COR-L47 (cell line): ENCODE measurements at regions not wholly inside any gene's neighbourhood (a gene's known extent, or its start where the extent isn't known, plus 50 kb on each side); places are given as distances from the start of the nearest gene placed in this dataset.
"Not testable (repeated sequence)": the region's sequence is repeated elsewhere in the genome, so short reads cannot be mapped to it uniquely, and the experiment has no call there.

ENCODE experiments used
- DNase-seq: peaks from one replicate; lab custom pipeline; 2025; lab: John Stamatoyannopoulos, UW

DNA sequence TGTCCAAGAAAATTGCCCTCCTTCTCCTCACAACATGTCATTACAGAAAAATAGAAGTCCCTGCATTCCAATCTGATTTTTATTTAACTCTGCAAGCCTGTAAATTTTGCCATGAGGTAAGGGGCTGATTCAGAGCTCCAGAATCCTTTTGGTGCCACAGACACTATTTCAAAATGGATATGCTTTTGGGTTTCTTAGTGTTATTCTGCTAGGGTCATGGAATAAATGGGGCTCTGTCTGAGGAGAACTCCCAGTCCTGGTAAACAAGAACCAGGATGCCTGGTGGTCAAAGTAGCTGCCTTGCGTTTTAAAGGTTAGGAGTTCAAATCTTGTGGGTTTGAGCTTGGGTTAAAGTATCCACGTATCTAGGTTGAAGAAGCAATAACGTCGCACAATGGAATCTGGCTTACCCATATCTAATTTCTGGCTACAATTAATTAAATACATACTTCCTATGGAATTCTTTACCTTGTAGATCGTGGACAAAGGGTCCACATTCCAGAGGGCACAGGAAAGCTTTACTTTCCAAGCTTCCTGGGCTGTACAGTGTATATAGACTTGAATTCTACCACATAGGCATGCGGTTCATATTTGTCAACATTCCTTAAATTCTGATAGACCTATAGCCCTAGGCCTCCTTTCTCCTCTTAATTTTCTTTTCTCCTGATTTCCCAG lies 98.0 kb upstream of the CDC42BPA start:
- no peak for DNase-seq

DNA sequence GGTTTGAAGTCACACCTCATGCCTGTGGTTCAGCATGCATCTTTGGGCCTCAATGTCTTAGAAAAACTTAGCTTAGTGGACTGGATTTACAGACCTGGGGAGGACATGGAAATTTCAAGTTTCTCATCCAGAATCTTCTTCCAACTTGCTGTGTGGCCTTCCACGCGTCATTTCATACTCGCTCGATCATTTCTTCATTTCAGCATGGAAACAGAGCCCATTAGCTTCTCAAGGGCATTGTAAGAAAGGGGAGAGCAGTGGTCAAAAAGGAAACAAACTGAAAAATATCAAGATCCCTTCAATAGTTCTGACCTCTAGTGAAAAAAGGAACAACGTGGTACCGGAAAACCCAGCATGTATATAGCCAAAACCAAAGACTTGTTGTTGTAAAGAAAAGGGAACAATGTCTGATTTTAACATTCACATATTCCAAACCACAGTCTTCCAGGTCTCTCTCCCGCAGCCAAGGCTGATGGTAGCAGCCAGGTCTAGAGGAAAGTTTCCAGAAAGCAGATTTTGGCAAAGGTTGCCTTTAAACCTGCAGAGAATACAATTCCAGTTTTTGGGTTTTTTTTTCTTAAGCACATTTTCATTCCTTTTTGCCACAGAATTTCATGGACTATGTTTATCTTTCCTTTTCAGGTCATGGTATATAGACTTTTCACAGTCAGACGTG lies 97.0 kb upstream of the CDC42BPA start:
- no peak for DNase-seq

DNA sequence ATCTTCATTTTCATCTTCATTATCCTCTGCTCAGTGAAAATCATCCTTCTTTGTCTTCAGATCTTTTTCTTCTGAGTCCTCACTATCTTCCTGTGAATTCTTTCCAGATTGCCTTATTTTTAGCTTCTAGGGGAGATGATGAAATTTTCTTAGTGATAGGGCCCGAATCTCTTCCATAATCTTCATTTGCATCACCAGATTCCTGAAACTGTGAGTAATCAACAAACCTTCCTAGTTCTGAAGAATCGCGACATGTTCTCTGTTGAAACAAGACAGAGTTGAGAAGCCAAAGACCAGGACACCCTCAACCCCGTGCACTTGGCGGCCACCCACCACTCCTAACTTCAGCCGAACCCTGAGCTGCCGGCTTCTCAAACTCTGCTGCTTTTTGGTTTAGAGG lies 92.8 kb upstream of the CDC42BPA start:
- no peak for DNase-seq

DNA sequence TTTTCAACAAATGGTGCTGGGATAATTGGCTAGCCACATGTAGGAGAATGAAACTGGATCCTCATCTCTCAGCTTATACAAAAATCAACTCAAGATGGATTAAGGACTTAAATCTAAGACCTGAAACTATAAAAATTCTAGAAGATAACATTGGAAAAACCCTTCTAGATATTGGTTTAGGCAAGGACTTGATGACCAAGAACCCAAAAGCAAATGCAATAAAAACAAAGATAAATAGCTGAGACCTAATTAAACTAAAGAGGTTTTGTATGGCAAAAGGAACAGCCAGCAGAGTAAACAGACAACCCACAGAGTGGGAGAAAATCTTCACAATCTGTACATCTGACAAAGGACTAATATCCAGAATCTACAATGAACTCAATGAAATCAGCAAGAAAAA lies 88.0 kb upstream of the CDC42BPA start:
- not testable (repeated sequence) for DNase-seq

DNA sequence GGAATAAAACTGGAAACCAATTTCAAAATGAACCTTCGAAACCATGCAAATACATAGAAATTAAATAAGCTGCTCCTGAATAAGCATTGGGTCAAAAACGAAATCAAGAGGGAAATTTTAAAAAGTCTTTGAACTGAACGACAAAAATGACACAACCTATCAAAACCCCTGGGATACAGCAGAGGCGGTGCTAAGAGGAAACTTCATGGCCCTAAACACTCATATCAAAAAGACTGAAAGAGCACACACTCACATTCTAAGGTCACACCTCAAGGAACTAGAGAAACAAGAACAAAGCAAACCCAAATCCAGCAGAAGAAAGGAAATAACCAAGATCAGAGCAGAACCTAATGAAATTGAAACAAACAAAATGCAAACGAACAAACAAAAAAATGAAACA lies 85.2 kb upstream of the CDC42BPA start:
- DNase-seq, result no peak

DNA sequence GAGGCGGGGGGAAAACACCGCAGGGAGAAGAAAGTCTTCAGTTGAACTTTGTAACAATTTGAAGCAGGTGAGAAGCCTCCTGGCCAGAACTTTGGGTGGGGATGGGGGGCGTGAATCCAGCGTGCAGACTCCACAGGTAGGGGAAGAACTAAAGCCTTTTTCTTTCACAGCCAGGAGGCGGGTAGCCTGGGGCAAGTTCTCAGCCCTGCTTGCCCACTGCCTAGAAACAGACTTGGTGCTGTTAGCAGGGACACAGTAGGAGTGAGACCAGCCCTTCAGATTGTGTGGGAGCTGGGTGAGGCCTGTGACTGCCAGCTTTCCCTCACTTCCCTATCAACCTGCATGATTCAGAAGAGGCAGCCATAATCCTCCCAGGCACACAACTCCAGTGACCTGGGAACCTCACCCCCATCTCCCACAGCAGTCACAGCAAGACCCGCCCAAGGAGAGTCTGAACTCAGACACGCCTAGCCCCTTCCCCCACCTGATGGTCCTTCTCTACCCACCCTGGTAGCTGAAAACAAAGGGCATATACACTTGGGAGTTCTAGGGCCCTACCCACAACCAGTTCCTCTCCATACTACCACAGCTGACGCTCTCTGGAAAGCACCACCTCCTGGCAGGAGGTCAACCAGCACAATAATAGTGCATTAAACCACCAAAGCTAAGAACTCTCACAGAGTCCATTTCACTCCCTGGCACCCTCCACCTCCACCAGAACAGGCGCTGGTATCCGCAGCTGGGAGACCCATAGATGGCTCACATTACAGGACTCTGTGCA lies 83.5 kb upstream of the CDC42BPA start:
- DNase-seq, result no peak

DNA sequence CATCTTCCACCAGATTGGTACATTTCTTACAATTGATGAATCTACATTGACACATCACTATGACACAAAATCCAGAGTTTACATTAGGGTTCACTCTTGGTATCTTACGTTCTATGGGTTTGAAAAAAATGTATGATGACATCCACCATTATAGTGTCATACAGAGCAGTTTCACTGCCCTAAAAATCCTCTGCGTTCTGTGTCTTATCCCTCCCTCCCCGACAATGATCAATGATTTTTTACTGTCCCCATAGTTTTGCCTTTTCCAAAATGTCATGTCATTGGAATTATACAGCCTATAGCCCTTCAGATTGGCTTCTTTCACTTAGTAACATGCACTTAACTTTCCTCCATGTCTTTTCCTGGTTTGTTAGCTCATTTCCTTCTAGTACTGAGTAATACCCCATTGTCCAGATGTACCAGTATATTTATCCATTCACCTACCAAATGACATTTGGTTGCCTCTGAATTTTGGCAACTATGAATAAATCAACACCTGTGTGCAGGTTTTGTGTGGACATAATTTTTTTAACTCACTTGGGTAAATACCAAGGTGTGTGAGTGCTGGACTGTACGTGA lies 80.9 kb upstream of the CDC42BPA start:
- no peak for DNase-seq

DNA sequence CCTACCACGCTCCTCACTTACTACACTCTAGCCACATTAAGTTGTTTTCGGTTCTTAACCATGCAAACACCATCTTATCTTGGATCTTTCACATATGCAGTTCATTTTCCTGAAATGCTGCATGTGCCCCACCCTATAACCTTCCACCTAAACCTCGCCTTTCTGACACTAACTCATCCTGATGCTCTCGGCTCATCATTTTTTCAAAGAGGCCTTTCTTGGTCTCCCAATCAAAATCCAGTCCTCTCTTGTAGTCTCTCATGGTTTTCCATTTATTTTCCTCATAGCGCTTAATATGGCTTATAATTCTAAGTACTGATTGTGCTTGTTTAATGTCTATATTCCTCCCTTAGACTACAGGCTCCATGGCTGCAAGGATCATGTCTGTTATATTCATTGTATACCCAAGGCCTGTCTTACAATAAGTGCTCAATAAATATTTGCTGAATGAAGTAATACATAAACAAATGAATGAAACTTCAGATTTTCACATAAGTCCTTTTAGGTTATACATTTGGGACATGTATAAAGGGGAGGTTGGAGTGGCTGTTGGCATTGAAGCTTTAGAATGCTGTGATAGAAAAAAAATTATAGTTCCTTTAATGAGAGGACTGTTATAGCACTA lies 79.2 kb upstream of the CDC42BPA start:
- DNase-seq, result no peak

DNA sequence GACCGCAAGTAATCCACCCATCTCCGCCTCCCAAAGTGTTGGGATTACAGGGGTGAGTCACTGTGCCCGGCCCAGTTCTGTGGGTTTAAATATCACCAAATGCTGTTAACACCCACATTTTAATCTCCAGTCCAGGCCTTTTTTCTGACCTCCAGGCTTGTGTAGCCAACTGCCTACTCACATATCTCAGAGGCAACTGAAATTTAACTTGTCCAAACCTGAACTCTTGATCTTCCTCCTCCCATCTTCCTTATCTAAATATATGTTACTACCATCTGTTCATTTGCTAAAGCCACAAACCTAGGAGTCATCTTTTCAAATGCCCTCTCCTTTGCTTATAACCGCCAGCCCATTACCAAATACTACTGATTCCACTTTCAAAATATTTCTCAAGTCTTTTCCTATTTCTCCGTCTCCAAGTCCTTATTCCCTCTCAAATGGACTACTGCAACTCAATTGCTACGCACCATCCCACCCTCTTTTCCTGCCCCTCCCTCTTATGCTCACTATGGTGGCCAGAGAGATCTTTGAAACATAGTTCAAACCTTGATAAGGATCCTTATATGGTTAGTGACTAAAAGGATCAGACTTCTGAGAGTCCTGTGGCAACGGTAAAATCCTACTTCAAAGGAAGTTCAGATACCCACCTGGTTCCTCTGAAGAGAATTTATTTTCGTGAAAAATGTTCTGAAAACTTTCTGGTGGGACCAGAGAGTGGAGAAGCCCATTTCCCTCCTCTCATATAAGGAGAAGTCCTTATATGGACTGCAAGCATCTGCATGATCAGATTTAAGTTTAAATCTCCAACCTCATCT lies 78.5 kb upstream of the CDC42BPA start:
- DNase-seq, result no peak

DNA sequence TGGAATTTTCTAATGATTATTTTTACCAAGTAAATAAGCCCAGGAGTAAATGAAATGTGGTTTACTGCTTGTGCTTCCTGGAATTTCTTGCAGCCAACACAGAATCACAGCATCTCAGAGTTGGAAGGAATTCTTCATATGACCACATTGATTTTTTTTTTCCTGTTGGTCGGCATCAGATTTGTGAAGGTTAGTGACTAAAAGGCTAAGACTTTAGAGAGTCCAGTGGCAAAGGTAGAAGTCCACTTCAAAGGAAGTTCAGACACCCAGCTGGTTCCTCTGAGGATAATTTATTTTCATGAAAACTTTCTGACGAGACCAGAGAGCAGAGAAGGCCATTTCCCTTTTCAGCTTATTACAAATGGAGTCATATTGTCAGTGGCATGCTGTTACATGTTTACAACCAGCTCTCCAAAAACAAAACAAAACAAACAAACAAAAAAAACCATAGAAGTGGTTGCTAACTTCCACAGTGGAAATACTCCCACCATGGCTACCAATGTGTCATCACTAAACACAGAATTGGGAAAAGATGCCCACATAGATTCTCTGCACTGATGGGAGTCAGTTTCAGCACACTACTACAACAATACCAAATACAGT lies 77.2 kb upstream of the CDC42BPA start:
- no peak for DNase-seq

DNA sequence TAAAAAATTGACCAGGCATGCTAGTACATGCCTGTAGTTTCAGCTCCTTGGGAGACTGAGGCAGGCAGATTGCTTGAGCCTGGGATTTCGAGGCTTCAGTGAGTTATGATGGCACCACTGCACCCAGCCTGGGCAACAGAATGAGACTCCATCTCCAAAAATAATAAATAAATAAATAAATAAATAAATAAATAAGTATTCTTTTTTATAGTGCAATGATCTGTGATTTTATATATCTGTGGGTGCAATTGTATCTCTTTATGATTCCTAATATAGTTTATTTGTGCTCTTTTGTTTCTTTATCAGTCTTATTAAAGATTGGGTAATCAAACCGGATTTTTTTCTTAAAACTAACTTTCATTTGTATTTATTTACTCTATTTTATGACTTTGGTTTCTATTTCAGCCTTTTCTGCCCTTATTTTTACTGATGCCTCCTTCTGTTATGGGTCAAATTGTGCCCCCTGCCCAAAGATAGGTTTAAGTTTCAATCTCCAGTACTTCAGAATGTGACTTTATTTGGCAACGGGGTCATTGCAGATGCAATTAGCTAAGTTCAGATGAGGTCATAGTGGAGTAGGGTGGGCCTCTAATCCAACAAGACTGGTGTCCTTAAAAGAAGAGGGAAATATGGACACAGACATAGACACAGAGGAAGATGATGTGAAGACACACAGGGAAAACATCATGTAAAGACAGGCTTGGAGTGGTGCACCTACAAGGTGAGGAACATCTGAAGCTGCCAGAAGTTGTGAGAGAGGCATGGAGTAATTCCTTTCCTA lies 74.9 kb upstream of the CDC42BPA start:
- DNase-seq, result no peak

DNA sequence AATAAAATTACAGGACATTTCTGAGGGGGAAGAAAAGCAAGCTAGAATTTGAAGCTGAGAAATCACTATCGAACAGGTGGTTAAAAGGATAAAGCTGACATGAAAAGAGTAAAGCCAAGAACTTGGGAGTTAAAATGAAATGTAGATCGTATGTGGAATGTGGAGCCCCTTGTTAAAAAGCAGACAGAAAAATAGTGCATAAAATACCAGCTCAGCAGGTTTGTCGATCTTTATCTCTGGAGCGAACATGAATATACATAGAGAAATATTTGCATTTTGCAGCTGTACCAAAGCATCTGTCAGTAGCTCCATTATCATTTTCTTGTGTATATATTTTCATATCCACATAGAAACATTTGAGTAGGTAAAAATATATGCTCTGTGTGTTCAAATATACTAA lies 73.6 kb upstream of the CDC42BPA start:
- DNase-seq, result no peak

DNA sequence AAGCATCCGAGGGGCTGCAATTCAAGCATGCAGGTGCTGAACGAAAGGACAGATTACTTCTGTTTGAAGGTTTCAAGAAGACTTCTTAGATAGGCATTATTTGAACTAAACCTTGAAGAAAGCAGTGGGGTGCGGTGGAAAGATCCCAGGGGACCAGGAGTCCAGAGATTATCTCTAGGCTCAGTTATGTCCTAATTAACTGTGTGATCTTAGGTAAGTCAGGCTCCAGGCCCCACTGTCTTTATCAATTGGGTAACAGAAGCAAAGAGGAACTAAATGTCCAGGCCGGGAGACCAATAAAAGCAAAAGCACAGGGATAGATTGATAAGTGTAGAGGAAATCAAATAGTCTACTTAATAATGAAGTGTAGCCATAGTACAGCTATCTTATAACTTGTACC lies 72.9 kb upstream of the CDC42BPA start:
- DNase-seq, result no peak

DNA sequence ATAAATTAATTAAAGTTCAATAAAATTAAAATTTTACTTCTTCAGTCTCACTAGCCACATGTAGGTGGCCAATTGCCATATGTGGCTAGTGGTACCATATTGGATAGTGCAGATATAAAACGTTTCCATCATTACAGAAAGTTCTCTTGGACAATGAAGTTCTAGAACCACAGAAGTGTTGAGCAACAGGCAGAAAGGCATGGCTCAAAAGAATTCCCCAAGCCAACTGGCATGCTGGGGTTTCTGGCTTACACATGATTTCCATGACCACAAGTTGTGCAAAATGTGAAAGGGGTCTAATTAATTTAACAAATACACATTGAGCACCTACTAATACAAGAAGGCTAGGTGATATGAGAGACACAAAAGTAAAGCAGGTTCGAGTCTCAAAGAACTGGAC lies 72.2 kb upstream of the CDC42BPA start:
- no peak for DNase-seq

DNA sequence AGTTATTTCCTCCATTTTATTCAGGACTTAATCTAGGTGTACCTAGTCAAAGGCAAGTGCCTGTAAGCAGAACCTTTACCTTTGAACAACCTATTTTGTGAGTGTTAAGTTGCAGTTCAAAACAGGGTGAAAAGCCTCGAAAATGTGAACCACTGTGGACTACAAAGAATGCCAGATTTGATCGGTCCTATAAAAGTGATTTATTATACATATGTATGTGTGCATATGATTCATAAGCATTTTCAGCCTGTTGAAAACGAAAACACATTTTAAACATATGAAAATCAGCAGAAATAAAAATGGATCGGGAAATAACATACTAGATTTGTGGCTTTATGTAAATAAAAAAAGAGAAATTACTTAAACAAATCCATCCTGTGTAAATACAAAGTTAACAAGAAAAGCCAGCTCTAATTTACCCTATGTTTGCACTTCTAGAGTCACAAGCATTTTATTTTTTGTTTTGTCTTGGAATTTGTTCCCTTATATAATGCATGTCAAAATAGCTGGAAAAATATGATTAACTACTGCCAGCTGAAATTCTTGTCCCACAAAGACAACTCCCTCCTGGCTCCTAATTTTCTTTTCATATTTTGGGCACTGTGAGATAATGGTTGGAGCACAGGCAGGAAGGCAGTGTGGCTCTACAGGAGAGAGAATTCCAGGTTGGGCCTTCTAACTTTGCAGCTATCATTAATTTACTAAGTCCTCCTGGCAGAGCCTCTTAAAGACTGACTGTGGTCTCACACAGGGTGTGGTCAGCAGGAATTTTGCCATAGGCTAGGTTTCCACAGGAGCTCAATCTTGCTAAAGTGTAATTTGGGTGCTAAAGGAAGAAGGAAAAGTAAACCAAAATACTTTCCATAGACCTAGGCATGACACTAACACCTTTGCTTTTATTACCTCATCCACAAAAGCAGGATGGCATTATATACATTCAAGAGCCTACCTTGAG lies 70.2 kb upstream of the CDC42BPA start:
- DNase-seq, result no peak

DNA sequence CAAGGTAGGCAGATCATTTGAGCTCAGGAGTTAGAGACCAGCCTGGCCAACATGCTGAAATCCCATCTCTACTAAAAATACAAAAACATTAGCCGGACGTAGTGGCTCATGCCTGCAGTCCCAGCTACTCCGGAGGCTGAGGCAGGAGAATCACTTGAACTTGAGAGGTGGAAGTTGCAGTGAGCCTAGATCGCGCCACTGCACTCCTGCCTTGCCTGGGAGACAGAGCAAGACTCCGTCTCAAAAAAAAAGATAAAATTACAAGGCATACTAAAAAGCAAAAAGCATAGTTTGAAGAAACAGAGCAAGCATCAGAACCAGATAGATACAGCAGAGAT lies 61.2 kb upstream of the CDC42BPA start:
- no peak for DNase-seq

DNA sequence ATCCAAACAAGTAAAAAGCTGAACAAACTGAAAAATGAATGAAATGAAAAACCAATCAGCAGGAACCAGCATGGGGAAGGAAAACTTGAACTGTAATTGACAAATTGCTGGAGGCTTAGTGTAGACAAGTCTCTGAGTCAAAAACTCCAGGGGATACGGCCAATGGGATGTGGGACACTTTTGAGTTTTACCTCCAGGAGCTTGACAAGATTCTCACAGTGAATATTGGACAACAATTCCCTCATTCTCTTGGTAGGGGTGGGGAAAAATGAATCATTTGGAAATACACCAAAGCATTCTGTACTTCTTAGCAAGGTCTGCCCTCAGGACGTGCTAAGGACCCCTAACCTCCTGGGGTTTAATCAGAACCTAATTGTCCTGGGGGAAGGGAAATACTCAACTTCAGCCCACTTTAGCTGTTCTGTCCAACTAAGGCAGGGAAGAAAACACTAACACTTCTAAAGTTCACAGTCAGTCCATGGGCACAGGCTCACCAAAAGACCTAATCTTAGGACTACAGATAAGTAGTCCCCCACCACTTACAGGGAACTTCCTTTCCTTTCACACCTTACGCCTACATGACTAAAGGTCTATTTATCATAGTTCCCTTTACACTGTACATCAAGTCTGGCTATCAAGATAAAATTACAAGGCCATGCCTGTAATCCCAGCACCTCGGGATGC lies 60.7 kb upstream of the CDC42BPA start:
- no peak for DNase-seq

DNA sequence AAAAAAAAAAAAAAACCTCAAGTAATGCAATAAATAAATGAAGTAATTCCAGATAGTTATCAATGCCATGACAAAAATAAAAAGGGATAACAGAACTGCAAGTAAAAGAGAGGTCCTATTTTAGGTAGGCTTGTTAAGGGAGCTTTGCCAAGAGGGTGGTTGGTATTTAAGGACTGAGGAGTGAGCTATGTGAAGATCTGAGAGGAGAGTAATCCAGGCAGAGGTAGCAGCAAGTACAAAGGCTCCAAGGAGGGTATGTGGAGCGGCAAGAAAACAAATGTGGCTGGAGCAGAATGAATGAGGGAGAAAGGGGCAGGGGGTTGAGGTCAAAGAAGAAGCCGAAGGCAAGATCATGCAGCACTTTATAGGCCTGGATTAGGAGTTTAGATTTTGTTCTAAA lies 59.9 kb upstream of the CDC42BPA start:
- DNase-seq, result no peak

DNA sequence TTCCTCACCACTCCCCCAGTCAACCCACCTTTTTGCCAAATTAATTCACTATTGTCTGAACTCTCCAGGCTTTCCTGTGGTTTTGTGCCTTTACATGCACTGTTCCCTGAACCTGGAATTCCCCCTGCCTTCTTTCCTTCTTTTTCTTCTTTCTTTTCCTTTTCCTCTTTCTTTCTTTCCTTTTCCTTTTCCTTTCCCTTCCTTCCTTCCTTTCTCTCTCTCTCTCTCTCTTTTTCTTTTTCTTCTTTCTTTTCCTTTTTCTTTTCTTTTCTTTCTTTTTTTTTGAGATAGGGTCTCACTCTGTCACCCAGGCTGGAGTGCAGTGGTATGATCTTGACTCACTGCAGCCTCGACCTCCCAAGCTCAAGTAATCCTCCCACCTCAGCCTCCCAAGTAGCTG lies 56.6 kb upstream of the CDC42BPA start:
- DNase-seq, result no peak
